Ecto neural progenitor cell (in vitro differentiated cells): ENCODE measurements at regions not wholly inside any gene's neighbourhood (a gene's known extent, or its start where the extent isn't known, plus 50 kb on each side); places are given as distances from the start of the nearest gene placed in this dataset.

Experiments
- DNase-seq: peaks from one replicate; pipeline ENCODE4 v3.0.0-alpha.2; 2018; ENCODE audit warnings: low spot score

DNA sequence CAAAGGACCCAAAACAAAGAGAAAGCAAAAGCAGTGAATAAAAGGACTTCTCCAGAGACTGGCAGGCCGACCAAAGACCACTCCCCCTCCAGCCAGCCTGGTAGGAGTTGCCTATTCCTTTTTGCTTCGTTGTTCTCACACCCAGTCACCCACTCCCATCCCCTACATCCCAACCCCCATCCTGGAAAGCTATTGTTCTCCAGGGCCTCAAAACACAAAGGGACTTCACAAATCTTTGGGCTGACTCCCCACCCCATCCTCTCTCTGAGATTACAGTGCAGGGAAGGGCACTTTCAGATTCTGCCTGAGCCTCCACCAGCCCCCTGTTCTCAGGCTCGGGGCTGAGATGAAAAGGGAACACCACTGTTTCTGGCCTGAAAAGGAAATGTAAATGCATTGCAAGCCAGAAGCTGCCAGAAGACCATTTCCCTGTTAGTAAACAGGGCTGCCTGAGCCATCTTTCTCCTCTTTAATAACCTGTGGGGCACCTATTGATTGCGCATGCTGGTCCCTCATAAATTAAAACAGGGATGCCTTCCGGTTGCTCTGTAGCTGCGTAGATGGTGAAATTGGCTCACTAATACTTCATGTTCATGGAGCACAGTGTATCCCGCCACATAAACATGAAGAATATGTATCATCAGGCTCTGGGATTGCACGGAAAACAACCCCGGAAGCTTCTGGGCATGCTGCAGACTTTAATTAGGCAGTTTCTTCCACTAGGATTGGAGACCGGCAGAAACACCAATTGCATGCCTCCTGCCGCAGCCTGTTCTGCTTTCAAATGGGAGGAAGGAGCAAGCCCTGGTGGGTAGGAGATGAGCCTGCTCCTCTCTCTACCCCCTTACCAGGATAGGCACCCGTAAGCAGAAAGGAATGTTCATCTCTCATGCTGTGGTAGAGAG, 130.3 kb upstream of the FUT8 start:
- DNase-seq = peak; percentile 77

DNA sequence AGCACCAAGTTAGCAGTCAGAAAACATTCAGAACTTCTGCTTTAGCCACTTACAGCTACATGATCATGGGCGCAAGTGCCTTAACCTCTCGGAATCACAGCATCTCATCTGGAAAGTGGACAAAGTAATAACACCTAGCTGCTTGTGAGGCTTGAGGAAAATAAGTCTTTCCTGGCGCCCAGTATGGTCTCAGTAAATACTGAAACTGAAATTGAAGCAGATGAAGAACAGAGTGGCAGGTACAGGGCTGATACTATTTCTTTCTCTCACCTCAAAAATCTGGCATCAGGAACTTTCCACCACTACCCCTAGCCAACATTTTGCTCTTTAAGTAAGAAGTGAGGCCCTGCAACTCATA, 129.7 kb upstream of the FUT8 start:
- DNase-seq = no peak

GRCh38 chr14:65286443-65286842, 126.1 kb upstream of the FUT8 start:
- DNase-seq = no peak

DNA sequence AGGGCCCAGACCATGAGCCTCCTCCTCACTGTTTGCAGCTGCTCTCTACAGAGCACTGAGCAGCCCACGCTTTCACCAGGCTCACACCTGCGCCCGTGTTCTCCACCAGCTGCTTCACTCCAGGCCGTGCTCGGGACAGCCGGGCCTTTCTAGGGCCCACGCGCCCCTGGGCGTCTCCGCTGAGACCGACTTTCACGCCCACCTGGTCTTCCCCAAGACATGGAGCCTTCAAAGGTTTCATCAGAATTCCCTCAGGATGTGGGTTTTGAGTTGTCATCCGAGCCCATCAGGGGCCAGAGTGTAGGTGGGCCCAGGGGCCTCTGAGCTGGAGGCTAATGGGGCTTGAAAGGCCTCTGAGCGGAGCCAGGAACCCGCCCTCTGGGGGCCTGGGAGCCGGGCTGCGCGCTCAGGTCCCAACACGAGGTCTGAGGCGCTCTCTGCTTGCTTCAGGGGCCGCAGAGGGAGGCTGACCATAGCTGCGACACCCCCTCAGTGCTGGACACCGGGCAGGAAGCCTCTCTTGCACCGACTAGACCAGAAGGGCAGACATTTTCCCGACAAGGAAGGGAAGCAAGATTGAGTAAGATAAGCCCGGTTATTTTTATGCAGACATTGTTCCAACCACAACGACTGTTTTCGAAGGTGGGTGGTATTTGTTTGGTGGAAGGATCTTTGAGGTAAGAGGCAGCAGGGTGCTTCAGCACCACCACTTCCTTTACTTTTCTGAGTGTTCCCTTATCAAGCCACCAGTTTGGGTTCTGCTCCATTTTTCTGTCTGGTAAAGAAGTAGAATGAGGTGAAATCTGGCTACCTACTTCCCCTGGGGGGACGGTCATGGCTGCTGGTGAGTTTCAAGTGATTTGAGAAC, 125.0 kb upstream of the FUT8 start:
- DNase-seq = no peak

GRCh38 chr14:65290830-65291229, 121.7 kb upstream of the FUT8 start:
- no peak for DNase-seq

DNA sequence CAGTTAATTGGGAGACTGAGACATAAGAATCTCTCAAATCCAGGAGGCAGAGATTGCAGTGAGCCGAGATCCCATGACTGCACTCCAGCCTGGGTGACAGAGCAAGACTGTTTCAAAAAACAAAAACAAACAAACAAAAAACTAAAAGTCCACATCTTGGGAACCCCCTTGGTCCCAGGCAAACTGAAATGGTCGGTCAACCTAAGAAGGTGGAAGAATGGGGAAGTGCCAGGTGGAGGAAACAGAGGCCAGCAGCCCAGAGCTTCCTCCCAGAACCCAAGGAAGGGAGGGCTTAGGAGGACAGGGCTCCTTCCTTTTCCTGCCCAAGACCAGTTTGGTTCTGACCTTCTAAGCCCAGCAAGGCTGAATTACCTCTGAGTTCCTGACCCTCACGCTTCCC, 121.0 kb upstream of the FUT8 start:
- no peak for DNase-seq

GRCh38 chr14:65294816-65295215, 117.7 kb upstream of the FUT8 start:
- no peak for DNase-seq

- DNase-seq = no peak
Observed at GRCh38 chr14:65296402-65296801, 116.1 kb upstream of the FUT8 start.

DNA sequence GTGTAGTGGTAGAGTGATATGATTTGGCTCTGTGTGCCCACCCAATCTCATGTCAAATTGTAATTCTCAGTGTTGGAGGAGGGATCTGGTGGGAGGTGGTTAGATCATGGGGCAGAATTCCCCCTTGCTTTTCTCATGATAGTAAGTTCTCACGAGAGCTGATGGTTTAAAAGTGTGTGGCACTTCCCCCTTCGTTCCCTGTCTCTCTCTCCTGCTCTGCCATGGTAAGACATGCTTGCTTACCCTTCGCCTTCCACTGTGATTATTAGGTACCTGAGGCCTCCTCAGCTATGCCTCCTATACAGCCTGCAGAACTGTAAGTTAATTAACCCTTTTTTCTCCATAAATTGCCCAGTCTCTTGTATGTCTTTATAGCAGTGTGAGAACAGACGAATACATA, 115.7 kb upstream of the FUT8 start:
- DNase-seq = no peak

DNA sequence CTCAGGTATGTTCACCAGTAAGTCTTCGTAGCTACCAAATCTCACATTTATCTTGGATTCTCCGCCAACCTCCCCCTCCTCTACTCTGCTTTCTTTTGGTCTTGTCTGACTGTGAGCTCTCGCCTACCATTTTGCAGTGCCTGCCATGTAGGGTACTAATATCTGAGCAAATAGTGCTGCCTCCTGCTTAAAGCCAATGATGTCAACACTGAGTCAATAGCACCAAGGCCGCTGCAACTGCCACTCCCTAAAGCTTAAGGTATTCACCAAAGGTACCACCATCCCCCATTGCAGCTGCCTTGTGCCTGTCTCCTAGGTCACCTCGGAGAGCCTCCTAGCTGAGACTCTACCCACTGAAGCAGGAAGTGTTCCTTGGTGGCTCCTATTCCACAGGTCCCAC, 114.8 kb upstream of the FUT8 start:
- DNase-seq = no peak

DNA sequence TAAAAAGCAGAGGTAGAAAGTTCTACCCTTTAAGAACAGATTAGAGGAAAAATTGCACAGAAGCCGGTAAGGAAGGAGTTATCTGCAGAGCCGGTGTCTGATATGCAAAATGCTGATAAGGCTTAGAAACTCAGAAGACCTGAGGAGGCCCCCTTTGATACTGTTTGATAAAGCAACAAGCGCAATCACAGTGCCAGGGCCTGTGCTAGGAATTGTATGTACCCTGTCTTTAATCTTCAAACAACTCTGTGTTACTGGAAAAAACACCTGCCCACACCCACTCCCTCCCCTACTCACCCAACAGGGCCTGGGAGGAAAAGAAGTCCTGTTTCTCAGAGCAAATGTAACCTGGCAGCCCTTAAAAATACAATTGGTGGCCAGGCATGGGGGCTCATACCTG, 112.7 kb upstream of the FUT8 start:
- DNase-seq = no peak

DNA sequence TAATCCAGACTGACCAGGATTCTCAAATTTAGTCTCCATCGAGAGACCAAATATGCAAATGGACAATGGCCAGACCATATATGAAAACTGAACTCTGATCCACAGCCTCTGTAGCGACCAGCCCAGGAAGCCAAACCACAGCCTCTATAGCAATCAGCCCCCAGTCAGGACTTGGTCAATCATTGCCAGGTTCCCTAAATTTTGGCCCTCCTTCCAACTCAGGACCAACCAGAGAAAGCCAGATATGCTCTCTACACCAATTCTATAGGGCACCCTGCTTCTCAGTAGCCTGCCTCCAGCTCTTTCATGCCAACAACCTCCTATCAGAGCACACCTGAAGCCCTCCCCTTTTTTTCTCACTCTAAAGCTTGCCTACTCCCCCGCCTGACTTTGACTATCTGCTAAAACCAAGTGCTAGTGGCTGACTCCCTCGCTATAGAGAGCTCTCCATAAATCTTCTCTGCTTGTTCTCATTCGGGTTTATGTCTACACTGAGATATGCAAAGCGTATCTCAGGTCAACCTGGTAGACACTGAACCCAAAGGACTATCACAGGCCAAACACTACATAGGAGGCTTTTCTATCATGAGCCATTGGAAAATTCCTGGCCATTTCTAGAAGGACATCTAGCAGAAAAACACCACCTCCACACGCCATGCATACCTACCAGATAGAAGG, 110.5 kb upstream of the FUT8 start:
- no peak for DNase-seq

DNA sequence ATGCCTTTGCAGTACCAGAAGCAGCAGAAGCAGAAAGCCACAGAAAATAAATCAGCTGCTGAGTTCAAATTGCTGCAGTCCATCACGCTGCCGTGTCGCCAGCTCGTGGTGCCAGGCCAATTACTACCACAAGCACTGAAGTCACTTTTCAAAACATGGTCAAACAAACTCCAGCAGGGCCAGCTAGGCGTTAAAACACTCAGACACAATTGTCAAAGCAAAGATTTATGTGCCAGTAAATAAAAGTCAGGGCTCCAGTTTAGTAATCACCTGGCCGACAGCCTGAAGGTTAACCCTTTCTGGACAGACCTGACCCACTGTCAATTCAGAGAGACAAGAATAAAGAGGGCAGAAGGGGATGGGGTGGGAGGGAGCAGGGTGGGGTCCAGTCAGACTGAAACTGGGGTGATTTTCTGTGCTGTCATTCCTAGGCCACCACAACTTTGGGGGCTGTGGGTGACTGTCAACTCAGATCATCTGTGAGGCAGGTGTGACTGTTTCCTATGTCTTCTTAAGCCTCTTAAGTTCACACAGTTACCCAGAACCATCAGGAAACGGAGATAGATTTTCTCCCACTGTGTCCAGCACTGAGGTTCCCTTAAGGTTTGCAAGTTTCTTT, 109.8 kb upstream of the FUT8 start:
- no peak for DNase-seq

GRCh38 chr14:65303190-65303898, 109.2 kb upstream of the FUT8 start:
- no peak for DNase-seq

- no peak for DNase-seq
Observed at GRCh38 chr14:65303899-65304222, 108.7 kb upstream of the FUT8 start.

- DNase-seq = no peak
Observed at GRCh38 chr14:65304239-65304638, 108.3 kb upstream of the FUT8 start.

GRCh38 chr14:65304963-65305362, 107.6 kb upstream of the FUT8 start:
- no peak for DNase-seq

- no peak for DNase-seq
Observed at GRCh38 chr14:65308536-65308935, 104.0 kb upstream of the FUT8 start.

- no peak for DNase-seq
Observed at GRCh38 chr14:65310568-65310967, 102.0 kb upstream of the FUT8 start.

DNA sequence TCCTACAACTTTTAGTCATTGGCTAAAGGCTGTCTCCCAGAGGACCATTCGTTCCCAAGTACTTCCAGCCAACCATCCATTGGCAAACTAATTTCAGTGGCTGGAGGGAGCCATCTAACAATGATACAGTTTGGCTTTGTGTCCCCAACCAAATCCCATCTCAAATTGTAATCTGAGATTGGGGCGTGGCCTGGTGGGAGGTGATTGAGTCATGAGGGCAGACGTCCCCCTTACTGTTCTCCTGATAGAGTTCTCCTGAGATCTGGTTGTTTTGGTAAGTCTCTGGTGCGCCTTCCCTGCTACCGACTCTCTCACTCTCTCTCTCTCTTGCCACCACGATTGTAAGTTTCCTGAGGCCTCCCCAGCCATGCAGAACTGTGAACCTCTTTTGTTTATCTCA, 99.7 kb upstream of the FUT8 start:
- no peak for DNase-seq

- DNase-seq = no peak
Observed at GRCh38 chr14:65318636-65319506, 93.7 kb upstream of the FUT8 start.
